PC-9 (cell line): ENCODE measurements at regions not wholly inside any gene's neighbourhood (a gene's known extent, or its start where the extent isn't known, plus 50 kb on each side); places are given as distances from the start of the nearest gene placed in this dataset.

Source experiments
- BruUV-seq: library from RNA; stranded (reverse); fragments of 400-500 nt; replicated peaks from 2 replicates; lab custom pipeline; 2021; lab: Mats Ljungman, UMichigan
- CTCF ChIA-PET: fragments of 300-600 bp; sonication (Branson Sonifier 250); formaldehyde crosslinking; loops from one replicate; lab custom pipeline; 2022; ENCODE audit warnings: antibody characterized with exemption; lab: Charles Lee
- POLR2A ChIA-PET: fragments of 300-600 bp; sonication (Branson Sonifier 250); formaldehyde crosslinking; loops from one replicate; lab custom pipeline; 2022; ENCODE audit warnings: antibody characterized with exemption; ENCODE audit not compliant: unreplicated experiment; lab: Charles Lee
- DNase-seq, 2 experiments: peaks; one replicate each; pipeline versions ENCODE4 v3.0.0 to v3.0.0-alpha.2; 2015 to 2022; ENCODE audit warnings: mixed read lengths in 1 of 2
- H2AFZ ChIP-seq: fragments of 200-600 bp; sonication (generic); 2 replicates; pipeline ENCODE4 v1.8.1; 2017; ENCODE audit warnings: antibody characterized with exemption
- H3F3A ChIP-seq: fragments of 200-600 bp; sonication (generic); 2 replicates; pipeline ENCODE4 v1.8.1; 2017; ENCODE audit warnings: antibody characterized with exemption, mild to moderate bottlenecking, low read depth; ENCODE audit not compliant: insufficient read depth
- H3K27ac ChIP-seq: fragments of 200-600 bp; sonication (generic); 2 replicates; pipeline ENCODE4 v1.6.1; 2016; ENCODE audit warnings: mixed run types
- H3K27me3 ChIP-seq: fragments of 200-600 bp; sonication (generic); 2 replicates; pipeline ENCODE4 v1.6.1; 2016; ENCODE audit warnings: low read depth, mixed run types; ENCODE audit not compliant: insufficient read depth
- H3K36me3 ChIP-seq: fragments of 200-600 bp; sonication (generic); 2 replicates; pipeline ENCODE4 v1.6.1; 2016; ENCODE audit warnings: low read depth, mixed run types
- H3K4me1 ChIP-seq: fragments of 200-600 bp; sonication (generic); replicated peaks from 2 replicates; pipeline ENCODE4 v1.6.1; 2016; ENCODE audit warnings: mixed run types; ENCODE audit not compliant: insufficient read depth
- H3K4me2 ChIP-seq: fragments of 200-600 bp; sonication (generic); 2 replicates; pipeline ENCODE4 v1.6.1; 2017; ENCODE audit warnings: mixed run types
- H3K4me3 ChIP-seq: fragments of 200-600 bp; sonication (generic); 2 replicates; pipeline ENCODE4 v1.6.1; 2016; ENCODE audit warnings: mixed run types
- H3K79me2 ChIP-seq: fragments of 200-600 bp; sonication (generic); 2 replicates; pipeline ENCODE4 v1.6.1; 2017; ENCODE audit warnings: low read depth, mixed run types
- H3K9me2 ChIP-seq: fragments of 200-600 bp; sonication (generic); 2 replicates; pipeline ENCODE4 v1.8.1; 2017; ENCODE audit warnings: mild to moderate bottlenecking; ENCODE audit not compliant: insufficient read depth
- H3K9me3 ChIP-seq: fragments of 200-600 bp; sonication (generic); 2 replicates; pipeline ENCODE4 v1.8.1; 2016; ENCODE audit warnings: low read depth; ENCODE audit not compliant: insufficient read depth
- H4K20me1 ChIP-seq: fragments of 200-600 bp; sonication (generic); 2 replicates; pipeline ENCODE4 v1.8.1; 2017; ENCODE audit not compliant: insufficient read depth
- EZH2 ChIP-seq: fragments of 200-600 bp; sonication (generic); IDR thresholded peaks from 2 replicates; pipeline ENCODE4 v1.8.0; 2017; ENCODE audit warnings: antibody characterized with exemption, low read depth
- intact Hi-C: fragments of 100-400 bp; cut with micrococcal nuclease; formaldehyde crosslinking; loops from one replicate; pipeline ENCODE4 v1.10.0; 2022; ENCODE audit not compliant: unreplicated experiment
- TF ChIP-seq, protein P1 (sequence below): fragments of 200-600 bp; sonication (generic); conservative IDR thresholded peaks from 2 replicates; pipeline ENCODE4 v1.6.1; 2017; ENCODE audit warnings: mixed run types, antibody characterized with exemption, mild to moderate bottlenecking, moderate library complexity

- Histone ChIP-seq H4K20me1 (no peaks in the 10 kb centered on the region), H2AFZ (no peak overlapping the region), H3K9me2 (no peaks in the 10 kb centered on the region), H3K9me3 (no peaks in the 10 kb centered on the region), H3F3A (no peaks in the 10 kb centered on the region), H3K27me3 (no peaks in the 10 kb centered on the region), H3K4me1 (no peaks in the 10 kb centered on the region), H3K36me3 (no peaks in the 10 kb centered on the region), H3K79me2 (no peaks in the 10 kb centered on the region), H3K27ac (no peak overlapping the region), H3K4me2 (no peak overlapping the region), H3K4me3 (no peak overlapping the region)
- DNase-seq: no peak
- CTCF ChIA-PET: no interaction called here
- POLR2A ChIA-PET: no interaction called here
- intact Hi-C loops: no loop called here
- no peak for TF ChIP-seq EZH2
- TF ChIP-seq, protein P1, sequence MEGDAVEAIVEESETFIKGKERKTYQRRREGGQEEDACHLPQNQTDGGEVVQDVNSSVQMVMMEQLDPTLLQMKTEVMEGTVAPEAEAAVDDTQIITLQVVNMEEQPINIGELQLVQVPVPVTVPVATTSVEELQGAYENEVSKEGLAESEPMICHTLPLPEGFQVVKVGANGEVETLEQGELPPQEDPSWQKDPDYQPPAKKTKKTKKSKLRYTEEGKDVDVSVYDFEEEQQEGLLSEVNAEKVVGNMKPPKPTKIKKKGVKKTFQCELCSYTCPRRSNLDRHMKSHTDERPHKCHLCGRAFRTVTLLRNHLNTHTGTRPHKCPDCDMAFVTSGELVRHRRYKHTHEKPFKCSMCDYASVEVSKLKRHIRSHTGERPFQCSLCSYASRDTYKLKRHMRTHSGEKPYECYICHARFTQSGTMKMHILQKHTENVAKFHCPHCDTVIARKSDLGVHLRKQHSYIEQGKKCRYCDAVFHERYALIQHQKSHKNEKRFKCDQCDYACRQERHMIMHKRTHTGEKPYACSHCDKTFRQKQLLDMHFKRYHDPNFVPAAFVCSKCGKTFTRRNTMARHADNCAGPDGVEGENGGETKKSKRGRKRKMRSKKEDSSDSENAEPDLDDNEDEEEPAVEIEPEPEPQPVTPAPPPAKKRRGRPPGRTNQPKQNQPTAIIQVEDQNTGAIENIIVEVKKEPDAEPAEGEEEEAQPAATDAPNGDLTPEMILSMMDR: no peak
- no TSS peak for BruUV-seq
These were observed 984.7 kb upstream of the PCDH9 start for GRCh38 chr13:68214691-68215415.

DNA sequence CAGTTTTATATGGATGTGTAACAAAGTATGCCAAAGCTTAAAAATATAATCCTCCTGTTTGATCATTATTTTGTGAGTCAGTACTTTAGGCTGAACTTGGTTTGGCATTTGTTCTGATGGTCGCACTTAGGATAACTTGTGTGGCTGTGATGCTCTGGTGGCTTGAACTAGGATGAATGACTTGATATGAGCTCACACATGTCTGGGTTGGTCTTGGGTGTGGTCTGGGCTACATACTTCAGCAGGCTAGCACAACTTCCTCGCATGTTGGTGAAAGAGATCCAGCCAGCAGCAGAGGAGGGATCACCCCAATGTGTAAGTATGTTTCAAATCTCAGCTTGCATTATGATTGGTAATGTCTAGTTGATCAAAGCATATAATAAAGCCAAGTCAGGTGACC is 969.1 kb upstream of the PCDH9 start:
- Histone ChIP-seq H3K9me2 (no peaks in the 10 kb centered on the region), H3F3A (no peaks in the 10 kb centered on the region), H3K9me3 (no peaks in the 10 kb centered on the region), H3K4me1 (no peaks in the 10 kb centered on the region), H4K20me1 (no peaks in the 10 kb centered on the region), H3K27me3 (no peaks in the 10 kb centered on the region), H3K27ac (no peak overlapping the region), H3K4me3 (no peak overlapping the region), H3K4me2 (no peak overlapping the region), H3K79me2 (no peaks in the 10 kb centered on the region), H3K36me3 (no peaks in the 10 kb centered on the region), H2AFZ (no peak overlapping the region)
- ChIA-PET CTCF (no interaction called here), POLR2A (no interaction called here)
- intact Hi-C loops: no loop called here
- TF ChIP-seq EZH2: no peak
- TF ChIP-seq, protein P1: no peak
- no TSS peak for BruUV-seq
- DNase-seq: no peak

DNA sequence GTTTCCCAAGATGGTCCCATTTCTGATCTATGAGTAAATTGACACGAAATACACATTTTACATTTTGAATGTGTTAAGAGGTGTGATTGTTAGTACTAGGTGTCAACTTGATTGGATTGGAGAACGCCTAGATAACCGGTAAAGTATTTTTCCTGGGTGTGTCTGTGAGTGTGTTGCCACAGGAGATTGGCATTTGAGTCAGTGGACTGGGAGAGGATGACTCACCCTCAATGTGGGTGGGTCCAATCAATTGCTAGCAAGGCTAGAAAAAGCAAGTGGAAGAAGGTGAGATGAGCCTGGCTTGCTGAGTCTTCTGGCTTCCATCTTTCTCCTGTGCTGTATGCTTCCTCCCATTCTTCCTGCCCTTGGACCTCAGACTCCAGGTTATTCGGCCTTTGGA is 960.7 kb upstream of the PCDH9 start:
- DNase-seq: peak; percentile 67 to 68
- Histone ChIP-seq H3K27ac (no peak overlapping the region), H3K4me3 (no peak overlapping the region), H3K36me3 (no peaks in the 10 kb centered on the region), H3K9me2 (no peaks in the 10 kb centered on the region), H3K27me3 (no peaks in the 10 kb centered on the region), H2AFZ (no peak overlapping the region), H3K79me2 (no peaks in the 10 kb centered on the region), H3K9me3 (no peaks in the 10 kb centered on the region), H3K4me1 (no peaks in the 10 kb centered on the region), H3K4me2 (no peak overlapping the region), H4K20me1 (no peaks in the 10 kb centered on the region), H3F3A (no peaks in the 10 kb centered on the region)
- CTCF ChIA-PET: no interaction called here
- POLR2A ChIA-PET: no interaction called here
- no TSS peak for BruUV-seq
- intact Hi-C loops: no loop called here
- TF ChIP-seq, protein P1: no peak
- TF ChIP-seq EZH2: no peak
